ENCODE measurements at regions not wholly inside any gene's neighbourhood (a gene's known extent, or its start where the extent isn't known, plus 50 kb on each side); places are given as distances from the start of the nearest gene placed in this dataset.

DNA sequence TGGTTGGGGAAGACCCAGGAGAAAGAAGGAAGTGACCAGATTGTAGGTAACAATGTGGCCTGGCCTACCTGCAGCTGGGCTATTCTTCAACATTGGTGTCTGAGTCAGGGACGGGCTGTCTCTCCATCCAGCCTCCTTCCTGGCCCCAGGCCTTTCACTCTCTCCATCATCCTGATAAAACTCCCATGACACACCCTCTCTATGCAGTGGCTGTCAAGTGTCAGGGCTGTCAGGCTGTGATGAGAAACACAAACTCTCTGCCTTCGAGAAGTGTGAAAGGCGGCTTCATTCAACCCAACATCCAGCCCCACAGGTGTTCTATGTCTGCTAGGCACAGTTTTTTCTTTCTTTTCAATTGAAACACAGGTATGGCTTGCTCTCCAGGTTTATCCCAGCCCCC, 153.3 kb upstream of the VSTM2B start:
- no peak for DNase-seq (ENCODE audit: low read depth)

- no peak for DNase-seq (ENCODE audit: low read depth)
These were observed 152.6 kb upstream of the VSTM2B start for GRCh38 chr19:29372921-29373797.

DNA sequence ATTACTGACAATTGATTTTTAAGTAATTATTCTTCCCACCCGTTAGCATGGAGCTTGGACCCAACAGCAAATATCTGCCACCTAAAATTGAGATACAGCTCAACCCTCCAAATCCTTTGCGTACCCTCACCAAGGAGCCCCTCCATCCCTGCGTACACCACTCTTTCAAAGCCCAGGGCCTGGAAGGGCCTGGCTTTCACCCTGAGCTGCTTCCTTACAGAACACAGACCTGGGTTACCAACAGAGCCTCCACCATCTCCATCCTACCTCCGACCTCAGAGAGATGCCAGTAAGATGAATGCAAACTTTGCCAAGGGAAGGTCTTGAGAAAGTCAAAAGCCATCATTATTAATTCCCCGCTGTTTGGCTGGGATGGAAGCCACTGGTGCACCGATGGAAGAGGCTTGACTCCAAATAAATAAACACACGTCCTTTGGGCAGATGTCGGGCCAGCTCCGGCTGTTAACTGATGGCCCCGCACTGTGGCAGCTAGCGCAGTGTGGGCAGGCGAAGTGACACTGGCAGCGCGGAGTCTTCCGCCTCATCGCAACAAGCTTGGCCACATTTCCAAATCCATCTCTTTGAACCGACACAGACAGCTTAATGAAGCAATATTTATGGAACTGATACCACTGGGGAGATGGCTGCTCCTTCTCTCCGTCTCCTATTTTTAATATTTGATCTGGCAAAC, 150.2 kb upstream of the VSTM2B start:
- no peak for DNase-seq (ENCODE audit: low read depth)

DNA sequence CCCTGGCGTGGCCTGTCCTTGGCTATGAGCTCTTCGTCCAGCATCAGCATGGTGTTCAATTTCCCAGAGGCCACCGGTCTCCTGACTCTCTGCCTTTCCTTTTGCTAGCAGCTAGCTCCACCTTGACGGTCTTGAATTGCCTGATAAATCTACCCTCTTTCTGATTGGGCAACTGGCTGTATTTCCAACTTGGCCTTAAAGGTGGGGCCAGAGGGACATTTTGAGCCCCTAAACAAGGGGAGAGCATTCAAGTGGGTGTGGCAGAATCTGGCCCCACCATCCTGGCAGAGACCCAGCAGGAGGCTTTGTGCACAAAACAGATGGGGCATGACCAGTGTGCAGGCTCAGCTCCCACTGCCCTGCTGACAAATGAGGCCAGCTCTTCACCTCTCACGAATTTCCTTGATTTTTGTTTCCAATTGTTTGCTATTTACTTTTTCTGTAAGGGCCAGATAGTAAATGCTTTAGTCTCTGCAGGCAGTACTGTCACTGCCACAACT, 148.9 kb upstream of the VSTM2B start:
- DNase-seq (ENCODE audit: low read depth) = no peak

- DNase-seq (ENCODE audit: low read depth) = no peak
These were observed 147.7 kb upstream of the VSTM2B start for GRCh38 chr19:29378126-29378525.

DNA sequence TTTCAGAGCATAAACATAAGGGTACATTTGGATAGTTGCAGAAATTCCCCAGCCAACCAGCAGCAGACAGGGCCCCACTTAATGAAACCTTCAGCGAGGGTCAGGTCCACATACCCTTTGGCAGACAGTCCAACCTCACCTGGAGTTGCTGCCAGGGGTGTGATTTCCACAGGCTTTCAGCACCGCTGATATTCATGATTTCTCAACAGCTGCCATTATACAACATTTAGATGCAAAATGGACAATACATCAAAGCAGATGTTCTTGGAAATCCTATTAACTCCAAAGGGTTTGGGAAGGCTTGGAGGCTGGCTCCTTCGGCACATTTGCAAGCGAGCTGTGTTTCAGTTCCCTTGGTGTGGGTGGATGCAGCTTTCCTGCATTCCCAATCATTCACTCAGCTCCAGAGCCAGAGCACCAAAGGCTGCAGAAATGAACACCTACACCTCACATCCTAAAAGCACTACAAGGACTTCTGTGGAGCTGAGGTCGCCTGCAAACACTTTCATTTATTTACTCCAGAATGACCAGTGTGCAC, 147.2 kb upstream of the VSTM2B start:
- no peak for DNase-seq (ENCODE audit: low read depth)

GRCh38 chr19:29379257-29380021, 146.4 kb upstream of the VSTM2B start:
- DNase-seq (ENCODE audit: low read depth) = no peak

DNA sequence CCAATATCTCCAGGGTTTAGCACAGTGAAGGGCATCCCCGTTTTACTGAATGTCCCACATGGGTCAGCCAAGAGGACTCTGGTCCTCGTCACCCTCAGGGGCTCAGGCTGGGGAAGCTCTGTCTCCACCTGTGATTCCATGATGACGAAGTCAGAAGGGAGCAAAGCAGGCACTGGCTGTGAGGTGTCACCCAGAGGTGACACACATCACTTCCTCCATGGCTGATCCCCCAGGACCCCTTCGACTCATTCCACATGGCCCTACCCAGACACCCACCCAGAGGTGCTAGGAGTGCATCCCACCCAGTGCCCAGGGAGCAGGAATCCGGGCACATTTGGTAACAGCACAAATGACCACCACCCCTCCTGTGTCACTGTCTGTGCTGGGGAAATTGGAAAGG, 145.2 kb upstream of the VSTM2B start:
- no peak for DNase-seq (ENCODE audit: low read depth)

- DNase-seq (ENCODE audit: low read depth) = no peak
These were observed 144.2 kb upstream of the VSTM2B start for GRCh38 chr19:29381353-29382203.

GRCh38 chr19:29383696-29384095, 142.1 kb upstream of the VSTM2B start:
- DNase-seq (ENCODE audit: low read depth) = no peak

DNA sequence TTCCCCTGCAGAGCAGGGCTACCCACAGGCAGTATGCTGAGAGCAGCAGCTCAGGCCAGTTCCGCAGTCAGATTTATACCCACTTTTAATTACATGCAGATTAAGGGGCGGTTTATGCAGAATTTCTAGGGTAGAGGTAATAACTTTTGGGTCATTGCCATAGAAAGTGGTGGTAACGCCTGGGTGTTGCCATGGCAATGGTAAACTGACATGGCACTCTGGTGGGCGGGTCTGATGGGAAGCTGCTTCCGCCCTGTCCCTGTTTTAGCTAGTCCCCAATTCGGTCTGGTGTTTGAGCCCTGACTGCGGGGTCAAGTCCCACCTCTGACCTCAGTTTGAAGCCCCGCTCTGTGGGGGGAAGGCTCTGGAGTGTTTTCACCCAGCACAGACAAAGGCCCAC, 141.1 kb upstream of the VSTM2B start:
- DNase-seq (ENCODE audit: low read depth) = no peak

GRCh38 chr19:29385191-29385795, 140.5 kb upstream of the VSTM2B start:
- no peak for DNase-seq (ENCODE audit: low read depth)

DNA sequence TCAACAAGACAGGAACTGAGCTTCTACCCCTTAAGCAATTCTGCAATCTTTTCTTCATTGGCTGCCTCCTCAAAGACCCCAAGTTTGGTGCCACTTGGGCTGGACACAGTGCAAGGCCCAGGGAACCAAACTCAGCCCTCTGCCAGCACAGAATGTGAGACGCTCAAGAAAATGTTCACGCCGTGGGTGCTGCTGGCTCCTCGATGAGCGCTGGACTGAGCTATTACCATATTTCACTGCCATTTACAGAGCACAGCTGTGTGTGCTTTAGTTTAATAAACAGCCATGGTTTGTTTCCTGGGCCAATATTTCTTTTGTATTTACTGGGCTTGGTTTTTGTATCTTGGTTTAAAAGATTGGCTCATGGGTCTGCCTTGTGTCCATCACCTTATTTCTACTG, 138.8 kb upstream of the VSTM2B start:
- no peak for DNase-seq (ENCODE audit: low read depth)

DNA sequence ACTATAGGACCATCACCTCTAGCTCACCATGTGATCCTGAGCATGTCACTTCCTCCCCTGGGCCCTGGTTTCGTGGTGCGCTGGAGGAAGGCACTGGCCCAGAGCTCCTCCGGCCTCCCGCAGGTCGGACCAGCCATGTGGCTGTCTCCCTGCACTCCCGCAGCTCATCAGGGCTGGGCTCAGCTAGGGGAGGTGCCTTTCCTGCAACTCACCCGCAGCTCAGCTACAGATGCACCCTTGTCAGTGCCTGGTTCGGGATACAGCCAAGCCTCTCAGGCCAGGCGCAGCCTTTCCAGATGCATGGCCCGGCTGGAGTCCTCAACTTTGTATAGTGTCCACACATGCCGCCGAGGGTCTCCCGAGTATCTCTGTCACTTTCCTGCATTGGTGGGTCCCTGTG, 138.2 kb upstream of the VSTM2B start:
- no peak for DNase-seq (ENCODE audit: low read depth)

DNA sequence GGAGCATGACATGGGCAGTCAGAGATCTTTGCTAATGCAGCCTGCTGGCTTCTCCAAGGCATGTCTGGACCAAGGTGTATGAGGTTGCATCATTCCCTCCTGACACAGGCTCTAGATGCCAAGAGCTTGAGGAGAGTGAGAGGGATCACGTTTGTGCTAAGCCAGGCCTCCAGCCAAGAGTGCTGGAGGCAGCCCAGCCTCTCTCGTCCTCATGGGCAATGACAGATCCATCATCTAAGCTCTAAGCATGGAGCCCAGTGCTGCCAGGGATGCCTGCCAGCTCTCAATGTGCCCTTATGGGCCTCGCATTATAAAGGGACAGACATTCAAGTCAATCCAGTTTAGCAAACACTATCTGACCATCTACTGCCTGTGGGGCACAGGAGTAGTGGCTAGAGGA, 136.3 kb upstream of the VSTM2B start:
- no peak for DNase-seq (ENCODE audit: low read depth)

DNA sequence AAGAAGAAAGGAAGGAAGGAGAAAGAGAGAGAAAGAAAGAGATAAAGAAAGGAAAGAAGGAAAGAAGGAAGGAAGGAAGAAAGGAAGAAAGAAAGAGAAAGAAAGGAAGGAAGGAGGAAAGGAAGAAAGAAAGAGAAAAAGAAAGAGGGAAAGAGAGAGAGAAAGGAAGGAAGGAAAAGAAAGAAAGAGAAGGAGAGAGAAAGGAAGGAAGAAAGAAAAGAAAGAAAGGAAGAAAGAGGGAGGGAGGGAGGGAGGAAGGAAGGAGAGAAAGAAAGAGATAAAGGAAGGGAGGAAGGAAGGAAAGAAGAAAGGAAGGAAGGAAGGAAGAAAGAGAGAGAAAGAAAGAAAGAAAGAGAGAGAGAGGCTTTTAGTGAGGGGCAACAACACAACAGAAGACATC, 135.1 kb upstream of the VSTM2B start:
- DNase-seq (ENCODE audit: low read depth) = no peak

DNA sequence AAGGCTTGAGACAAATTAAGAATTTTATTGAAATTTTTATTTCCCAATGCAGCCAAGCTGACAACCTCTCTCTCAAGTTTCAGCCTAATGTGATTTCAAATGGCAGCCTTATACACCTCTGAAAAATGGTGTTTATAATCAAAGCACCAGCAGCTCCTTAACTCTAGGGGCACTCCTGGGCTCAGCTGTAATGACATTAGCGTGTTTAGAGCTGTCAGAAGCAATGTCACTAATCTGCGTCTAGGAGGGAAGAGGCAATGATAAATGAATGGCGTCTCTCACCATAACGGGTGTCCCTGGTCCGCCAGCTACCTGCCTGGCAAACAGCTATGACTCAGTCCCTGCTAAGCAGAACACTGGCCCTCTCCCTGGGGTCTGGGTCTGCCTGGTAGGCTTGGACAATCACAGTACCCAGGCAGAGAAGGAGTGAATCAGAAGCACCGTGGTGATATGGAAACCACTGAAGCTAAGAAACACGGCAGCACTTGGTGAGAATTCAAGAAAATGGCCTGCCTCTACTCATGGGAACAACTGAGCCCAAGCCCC, 131.8 kb upstream of the VSTM2B start:
- no peak for DNase-seq (ENCODE audit: low read depth)

DNA sequence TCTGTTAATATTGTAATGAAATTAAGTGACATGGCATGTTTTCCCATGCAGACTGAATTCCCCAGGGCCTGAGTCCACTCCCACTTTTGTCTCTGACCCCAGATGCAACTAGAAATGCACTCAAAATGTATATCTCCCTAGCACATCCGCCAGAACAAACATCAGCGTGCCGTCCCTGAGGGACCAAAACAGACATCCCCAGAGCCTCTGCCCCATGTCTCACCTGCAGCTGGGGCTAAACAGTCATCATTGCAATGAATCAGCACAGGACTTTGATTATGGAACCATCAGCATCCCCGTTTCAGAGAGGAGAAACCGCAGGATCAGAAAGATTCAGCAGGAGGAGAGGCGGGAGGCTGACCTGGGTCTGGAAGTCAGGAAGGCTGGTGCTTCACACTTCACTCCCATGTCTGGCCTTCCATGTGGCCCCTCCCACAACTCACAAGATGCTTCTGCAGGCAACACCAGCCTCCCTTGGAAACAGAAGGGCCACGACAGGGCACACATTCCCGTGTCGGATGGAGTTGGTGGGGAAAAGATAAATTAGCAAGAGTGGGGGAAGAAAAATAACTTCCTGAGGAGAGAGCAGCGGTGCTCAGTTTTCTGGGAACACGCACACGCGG, 130.6 kb upstream of the VSTM2B start:
- no peak for DNase-seq (ENCODE audit: low read depth)

DNA sequence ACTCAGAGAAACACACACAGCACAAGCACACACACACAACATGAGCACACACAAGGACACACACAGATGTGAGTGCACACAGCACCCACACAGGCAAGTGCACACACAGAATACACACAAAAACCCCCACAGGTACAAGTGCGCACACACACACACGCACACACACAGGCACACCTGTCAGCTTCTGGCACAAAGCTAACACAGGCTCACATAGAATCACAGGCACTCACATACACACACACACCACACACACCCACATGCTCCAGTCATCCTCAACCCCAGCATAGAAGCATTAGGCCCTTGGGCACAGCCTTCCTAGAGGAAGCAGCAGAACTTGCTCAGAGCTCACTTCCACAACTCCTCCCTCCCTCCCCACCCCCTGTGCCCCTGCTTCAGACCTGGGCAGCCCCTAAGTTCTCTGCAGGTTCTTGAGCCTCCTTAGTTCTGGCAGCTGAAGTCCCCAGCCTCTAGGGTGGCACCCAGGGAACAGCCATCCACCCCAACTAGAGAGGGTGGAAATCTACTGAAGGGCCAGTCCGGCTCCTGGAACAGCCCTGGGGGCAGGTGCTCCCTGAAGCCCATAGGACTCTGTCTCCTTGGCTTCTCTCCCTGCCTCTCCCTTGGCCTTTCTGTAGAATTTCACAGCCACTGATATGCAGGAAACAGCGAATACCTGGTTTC, 129.9 kb upstream of the VSTM2B start:
- no peak for DNase-seq (ENCODE audit: low read depth)

DNA sequence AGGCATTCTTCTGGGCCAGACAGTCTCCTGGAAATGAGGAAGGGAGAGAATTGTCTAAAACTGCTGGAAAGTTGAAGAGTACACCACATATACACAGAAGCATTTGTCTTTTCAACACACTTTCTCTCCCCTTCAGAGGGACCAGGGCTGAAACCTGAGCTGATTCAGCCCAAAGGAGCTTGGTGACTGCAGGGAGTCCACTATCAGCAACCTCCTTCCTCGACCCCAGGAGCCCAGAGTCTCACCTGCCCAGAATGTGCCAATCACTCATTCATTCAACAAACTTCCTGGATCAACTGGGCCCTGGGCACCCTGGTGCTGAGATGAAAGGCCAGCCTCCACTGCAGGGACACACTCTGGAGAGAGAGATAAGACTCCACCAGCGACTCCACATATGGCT, 128.9 kb upstream of the VSTM2B start:
- DNase-seq (ENCODE audit: low read depth) = no peak
